Cardiac fibroblast (primary cell): ENCODE measurements at regions not wholly inside any gene's neighbourhood (a gene's known extent, or its start where the extent isn't known, plus 50 kb on each side); places are given as distances from the start of the nearest gene placed in this dataset.

Experiments used
- DNase-seq, 2 donors: peaks; one replicate each; pipeline versions ENCODE4 v3.0.0 to v3.0.0-alpha.2; 2010; ENCODE audit warnings: low read depth in 2 of 2
- H3K4me3 ChIP-seq, 2 donors: replicated peaks in 1 of 2; 1 replicate in 1 of 2; 2 replicates in 1 of 2; pipeline ENCODE4 v1.5.1; 2011; ENCODE audit warnings: low read depth in 2 of 2, low read length in 2 of 2, mild to moderate bottlenecking in 2 of 2, moderate library complexity in 1 of 2
- CTCF ChIP-seq: IDR thresholded peaks from one replicate; pipeline ENCODE4 v1.5.1; 2011; ENCODE audit warnings: low read depth, mild to moderate bottlenecking, low read length, inconsistent platforms

GRCh38 chr6:156190270-156190669, 586.9 kb upstream of the ARID1B start:
- no peak for DNase-seq
- H3K4me3 ChIP-seq = no peak overlapping the region
- TF ChIP-seq CTCF = no peak

GRCh38 chr6:156189714-156190113, 587.5 kb upstream of the ARID1B start:
- no peak for TF ChIP-seq CTCF
- H3K4me3 ChIP-seq = no peak overlapping the region
- no peak for DNase-seq

GRCh38 chr6:156189195-156189594, 588.0 kb upstream of the ARID1B start:
- TF ChIP-seq CTCF = no peak
- no peak for DNase-seq
- H3K4me3 ChIP-seq = no peak overlapping the region

- no peak for DNase-seq
- TF ChIP-seq CTCF = no peak
- H3K4me3 ChIP-seq = no peak overlapping the region
Observed at GRCh38 chr6:156185113-156185512, 592.1 kb upstream of the ARID1B start.

- H3K4me3 ChIP-seq = no peak overlapping the region
- no peak for DNase-seq
- TF ChIP-seq CTCF = no peak
Observed at GRCh38 chr6:156183678-156184077, 593.5 kb upstream of the ARID1B start.

- H3K4me3 ChIP-seq = no peak overlapping the region
- no peak for TF ChIP-seq CTCF
Observed at GRCh38 chr6:156182356-156182755, 594.8 kb upstream of the ARID1B start.

GRCh38 chr6:156181506-156181905, 595.7 kb upstream of the ARID1B start:
- no peak for TF ChIP-seq CTCF
- no peak overlapping the region for H3K4me3 ChIP-seq
- DNase-seq = no peak

More at GRCh38 chr6:156182356-156182755, 594.8 kb upstream of the ARID1B start:
- DNase-seq = no peak
